ENCODE measurements at regions not wholly inside any gene's neighbourhood (a gene's known extent, or its start where the extent isn't known, plus 50 kb on each side); places are given as distances from the start of the nearest gene placed in this dataset.
A peak's percentile ranks its signal among the peaks of the same experiment; 100 is the strongest.
"Not testable (repeated sequence)": the region's sequence is repeated elsewhere in the genome, so short reads cannot be mapped to it uniquely, and the experiment has no call there.

GRCh38 chr3:96646596-96646995 is 167.8 kb upstream of the EPHA6 start:
- Histone ChIP-seq H3K4me3 (no peak overlapping the region), H3K27ac (no peak overlapping the region), H3K9me3 (peaks cover 0 to 3% (median 0%) of the 10 kb centered on the region in 4 donors), H3K27me3 (no peaks in the 10 kb centered on the region), H3K4me1 (no peaks in the 10 kb centered on the region), H3K36me3 (no peaks in the 10 kb centered on the region)
- DNase-seq = peak in 1 of 2 donors; percentile 51
- ATAC-seq (ENCODE audit: low FRiP score in 2 of 2) = no peak
- WGBS, 2 donors = 89 to 91% methylated on average over 8 to 11 of the region's 20 CpGs
- TF ChIP-seq, protein P1, sequence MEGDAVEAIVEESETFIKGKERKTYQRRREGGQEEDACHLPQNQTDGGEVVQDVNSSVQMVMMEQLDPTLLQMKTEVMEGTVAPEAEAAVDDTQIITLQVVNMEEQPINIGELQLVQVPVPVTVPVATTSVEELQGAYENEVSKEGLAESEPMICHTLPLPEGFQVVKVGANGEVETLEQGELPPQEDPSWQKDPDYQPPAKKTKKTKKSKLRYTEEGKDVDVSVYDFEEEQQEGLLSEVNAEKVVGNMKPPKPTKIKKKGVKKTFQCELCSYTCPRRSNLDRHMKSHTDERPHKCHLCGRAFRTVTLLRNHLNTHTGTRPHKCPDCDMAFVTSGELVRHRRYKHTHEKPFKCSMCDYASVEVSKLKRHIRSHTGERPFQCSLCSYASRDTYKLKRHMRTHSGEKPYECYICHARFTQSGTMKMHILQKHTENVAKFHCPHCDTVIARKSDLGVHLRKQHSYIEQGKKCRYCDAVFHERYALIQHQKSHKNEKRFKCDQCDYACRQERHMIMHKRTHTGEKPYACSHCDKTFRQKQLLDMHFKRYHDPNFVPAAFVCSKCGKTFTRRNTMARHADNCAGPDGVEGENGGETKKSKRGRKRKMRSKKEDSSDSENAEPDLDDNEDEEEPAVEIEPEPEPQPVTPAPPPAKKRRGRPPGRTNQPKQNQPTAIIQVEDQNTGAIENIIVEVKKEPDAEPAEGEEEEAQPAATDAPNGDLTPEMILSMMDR (IDR thresholded peaks at IDR 0.05) = no peak
- TF ChIP-seq EP300 (IDR thresholded peaks at IDR 0.05) (no peak), POLR2AphosphoS5 (IDR thresholded peaks at IDR 0.05) (no peak), POLR2A (IDR thresholded peaks at IDR 0.05) (no peak)

- Histone ChIP-seq H3K36me3 (no peaks in the 10 kb centered on the region), H3K27me3 (no peaks in the 10 kb centered on the region), H3K27ac (no peak overlapping the region), H3K4me3 (no peak overlapping the region), H3K9me3 (peaks cover 0 to 5% (median 0%) of the 10 kb centered on the region in 4 donors), H3K4me1 (no peaks in the 10 kb centered on the region)
- DNase-seq = no peak
- 80 to 88% methylated on average over 7 to 8 of the region's 8 CpGs for WGBS, 2 donors
- TF ChIP-seq POLR2AphosphoS5 (IDR thresholded peaks at IDR 0.05) (no peak), EP300 (IDR thresholded peaks at IDR 0.05) (no peak), POLR2A (IDR thresholded peaks at IDR 0.05) (no peak)
- TF ChIP-seq, protein P1 (IDR thresholded peaks at IDR 0.05) = no peak
- ATAC-seq (ENCODE audit: low FRiP score in 2 of 2) = no peak
Observed at GRCh38 chr3:96657710-96658109, 156.7 kb upstream of the EPHA6 start.

DNA sequence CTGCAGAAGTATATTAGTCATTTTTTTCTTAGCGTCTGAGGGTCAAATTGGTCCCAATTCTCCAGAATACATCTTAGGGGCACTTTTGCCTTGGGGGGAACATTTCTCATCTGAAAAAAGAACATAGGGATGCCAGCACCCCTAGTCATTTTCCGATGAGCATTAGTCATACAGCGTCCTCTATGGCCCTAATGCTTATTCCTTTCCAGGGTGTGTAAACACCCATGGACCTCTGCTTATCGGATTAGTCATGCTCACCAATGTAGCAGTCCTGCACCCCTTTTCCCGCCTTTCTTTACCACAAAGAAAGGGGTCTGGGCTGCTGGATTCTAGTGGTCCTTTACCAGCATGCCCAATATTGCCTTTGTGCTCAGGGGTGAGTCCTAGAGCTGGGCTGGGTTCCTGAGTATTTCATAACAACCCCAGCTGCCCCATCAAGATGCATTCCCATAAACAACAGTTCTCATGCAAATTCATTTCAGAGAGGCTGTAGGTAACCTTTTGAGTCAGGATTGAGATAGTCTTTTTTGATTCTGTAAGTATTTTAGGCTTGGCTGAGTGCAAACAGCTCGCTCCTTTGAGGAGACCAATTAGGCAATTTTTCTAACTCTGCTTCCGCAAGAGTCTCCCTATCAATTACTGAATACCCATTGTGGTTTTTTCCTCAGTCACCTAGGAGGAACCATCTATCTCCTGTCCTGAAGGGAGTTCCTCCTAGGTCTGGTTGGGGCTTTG is 142.4 kb upstream of the EPHA6 start:
- not testable (repeated sequence) for H3K27ac ChIP-seq; H3K4me3 ChIP-seq; ATAC-seq (ENCODE audit: low FRiP score in 2 of 2); H3K9me3 ChIP-seq; H3K27me3 ChIP-seq; H3K36me3 ChIP-seq; DNase-seq; H3K4me1 ChIP-seq
- WGBS, 2 donors = 74 to 83% methylated on average over 7 of the region's 7 CpGs

- no peaks in the 10 kb centered on the region for H3K36me3 ChIP-seq
- H3K27ac ChIP-seq = no peak overlapping the region
- ATAC-seq (ENCODE audit: low FRiP score in 2 of 2) (no peak), DNase-seq (no peak)
- WGBS, 2 donors = 0% methylated on average over 1 of the region's 1 CpG
- H3K4me1 ChIP-seq = no peaks in the 10 kb centered on the region
- TF ChIP-seq, protein P1 (IDR thresholded peaks at IDR 0.05) = no peak
- no peak for TF ChIP-seq EP300 (IDR thresholded peaks at IDR 0.05)
- TF ChIP-seq POLR2A (IDR thresholded peaks at IDR 0.05) = no peak
- TF ChIP-seq POLR2AphosphoS5 (IDR thresholded peaks at IDR 0.05) = no peak
- H3K9me3 ChIP-seq = peaks cover 0 to 5% (median 0%) of the 10 kb centered on the region in 4 donors
- no peaks in the 10 kb centered on the region for H3K27me3 ChIP-seq
- no peak overlapping the region for H3K4me3 ChIP-seq
Observed at GRCh38 chr3:96677156-96677555, 137.2 kb upstream of the EPHA6 start.

DNA sequence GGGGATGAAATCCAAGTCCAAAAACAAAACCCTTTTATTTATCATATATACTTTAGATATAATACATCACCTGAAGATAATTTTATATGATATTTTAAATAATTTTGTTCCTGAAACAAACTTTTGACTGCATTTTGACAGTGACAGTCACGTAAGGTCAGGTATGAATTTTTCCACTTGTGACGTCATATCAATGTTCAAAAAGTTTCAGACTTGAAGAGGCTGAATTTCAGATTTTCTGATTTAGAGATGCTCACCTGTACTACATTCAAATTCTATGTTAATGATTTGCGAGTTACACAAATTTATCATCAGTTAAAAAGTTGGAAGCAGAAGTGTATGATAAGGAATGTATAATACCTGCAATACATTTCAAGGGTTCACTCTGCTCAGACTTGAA is 136.1 kb upstream of the EPHA6 start:
- TF ChIP-seq, protein P1 (IDR thresholded peaks at IDR 0.05) = no peak
- no peak for TF ChIP-seq POLR2A (IDR thresholded peaks at IDR 0.05)
- H3K36me3 ChIP-seq = no peaks in the 10 kb centered on the region
- no peaks in the 10 kb centered on the region for H3K27me3 ChIP-seq
- ATAC-seq (ENCODE audit: low FRiP score in 2 of 2) = no peak
- no peak overlapping the region for H3K27ac ChIP-seq
- H3K9me3 ChIP-seq = peaks cover 0 to 5% (median 0%) of the 10 kb centered on the region in 4 donors
- DNase-seq = no peak
- 93 to 94% methylated on average over 3 of the region's 3 CpGs for WGBS, 2 donors
- H3K4me3 ChIP-seq = no peak overlapping the region
- no peaks in the 10 kb centered on the region for H3K4me1 ChIP-seq

Data from upper lobe of left lung (tissue), 6 donors.